ENCODE measurements at regions not wholly inside any gene's neighbourhood (a gene's known extent, or its start where the extent isn't known, plus 50 kb on each side); places are given as distances from the start of the nearest gene placed in this dataset.

DNA sequence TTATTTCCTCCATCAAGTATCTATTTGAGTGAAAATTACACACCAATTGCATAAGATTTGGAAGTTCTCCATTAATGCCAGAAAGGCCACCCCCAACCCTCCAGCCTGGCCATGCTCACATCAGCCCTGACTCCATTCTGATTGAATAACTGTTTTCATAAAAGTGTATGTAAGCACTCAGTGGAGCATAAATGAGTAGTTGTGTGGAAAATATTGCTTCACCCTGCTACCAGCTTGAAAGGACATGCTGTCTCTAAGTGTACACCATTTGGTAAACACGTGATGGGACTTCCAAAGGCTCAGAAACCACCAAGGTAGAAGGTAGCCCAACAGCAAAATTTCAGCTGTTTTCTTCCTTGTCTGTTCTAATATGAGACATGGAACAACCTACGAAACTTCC, 393.8 kb downstream of the ZNF385D start:
- TF ChIP-seq, protein P1, sequence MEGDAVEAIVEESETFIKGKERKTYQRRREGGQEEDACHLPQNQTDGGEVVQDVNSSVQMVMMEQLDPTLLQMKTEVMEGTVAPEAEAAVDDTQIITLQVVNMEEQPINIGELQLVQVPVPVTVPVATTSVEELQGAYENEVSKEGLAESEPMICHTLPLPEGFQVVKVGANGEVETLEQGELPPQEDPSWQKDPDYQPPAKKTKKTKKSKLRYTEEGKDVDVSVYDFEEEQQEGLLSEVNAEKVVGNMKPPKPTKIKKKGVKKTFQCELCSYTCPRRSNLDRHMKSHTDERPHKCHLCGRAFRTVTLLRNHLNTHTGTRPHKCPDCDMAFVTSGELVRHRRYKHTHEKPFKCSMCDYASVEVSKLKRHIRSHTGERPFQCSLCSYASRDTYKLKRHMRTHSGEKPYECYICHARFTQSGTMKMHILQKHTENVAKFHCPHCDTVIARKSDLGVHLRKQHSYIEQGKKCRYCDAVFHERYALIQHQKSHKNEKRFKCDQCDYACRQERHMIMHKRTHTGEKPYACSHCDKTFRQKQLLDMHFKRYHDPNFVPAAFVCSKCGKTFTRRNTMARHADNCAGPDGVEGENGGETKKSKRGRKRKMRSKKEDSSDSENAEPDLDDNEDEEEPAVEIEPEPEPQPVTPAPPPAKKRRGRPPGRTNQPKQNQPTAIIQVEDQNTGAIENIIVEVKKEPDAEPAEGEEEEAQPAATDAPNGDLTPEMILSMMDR (conservative IDR thresholded peaks at IDR 0.05; ENCODE audit: low read length), result no peak
- no peak for TF ChIP-seq EZH2phosphoT487 (IDR thresholded peaks at IDR 0.05; ENCODE audit: borderline replicate concordance)

Measured in Loucy (cell line).